Left lung (tissue), 4 donors: ENCODE measurements at regions not wholly inside any gene's neighbourhood (a gene's known extent, or its start where the extent isn't known, plus 50 kb on each side); places are given as distances from the start of the nearest gene placed in this dataset.

Source experiments
- ATAC-seq: fragments of 200-7000 bp; cut with Tn5 transposase; one replicate; pipeline ENCODE4 v1.9.1; 2020; ENCODE audit warnings: moderate library complexity
- DNase-seq, 4 donors: peaks; one replicate each; pipeline ENCODE4 v3.0.0-alpha.2; 2013 to 2020
- H3K27ac ChIP-seq, 2 donors: fragments of 200-600 bp; sonication (generic) in 1 of 2; one replicate each; pipeline versions ENCODE4 v1.5.0 to v1.8.0; 2020 to 2021
- H3K27me3 ChIP-seq, 2 donors: fragments of 200-600 bp; sonication (generic) in 1 of 2; one replicate each; pipeline versions ENCODE4 v1.5.0 to v1.8.0; 2020 to 2021
- H3K36me3 ChIP-seq, 2 donors: fragments of 200-600 bp; sonication (generic) in 1 of 2; one replicate each; pipeline versions ENCODE4 v1.5.0 to v1.8.0; 2020 to 2021
- H3K4me1 ChIP-seq, 2 donors: fragments of 200-600 bp; one replicate each; pipeline ENCODE4 v1.8.0; 2021
- H3K4me3 ChIP-seq, 2 donors: fragments of 200-600 bp; sonication (generic) in 1 of 2; one replicate each; pipeline versions ENCODE4 v1.5.0 to v1.8.0; 2020 to 2021; ENCODE audit warnings: mild to moderate bottlenecking in 1 of 2
- H3K9me3 ChIP-seq, 2 donors: fragments of 200-600 bp; sonication (generic) in 1 of 2; one replicate each; pipeline versions ENCODE4 v1.5.0 to v1.8.0; 2020 to 2021
- intact Hi-C, 2 donors: fragments of 100-400 bp; cut with DNase I; formaldehyde crosslinking; loops; one replicate each; pipeline versions ENCODE4 v1.11.2 to v1.14.2; 2022
- TF ChIP-seq, protein P1 (sequence below), 2 donors: fragments of 200-600 bp; sonication (generic) in 1 of 2; IDR thresholded peaks; one replicate each; pipeline versions ENCODE4 v1.5.0 to v1.8.0; 2021; ENCODE audit warnings: antibody characterized with exemption in 2 of 2
- donor health status: DM: no; HTN: yes; CAD: no.
- donor health status: DM: no; HTN: no; CAD: no.

DNA sequence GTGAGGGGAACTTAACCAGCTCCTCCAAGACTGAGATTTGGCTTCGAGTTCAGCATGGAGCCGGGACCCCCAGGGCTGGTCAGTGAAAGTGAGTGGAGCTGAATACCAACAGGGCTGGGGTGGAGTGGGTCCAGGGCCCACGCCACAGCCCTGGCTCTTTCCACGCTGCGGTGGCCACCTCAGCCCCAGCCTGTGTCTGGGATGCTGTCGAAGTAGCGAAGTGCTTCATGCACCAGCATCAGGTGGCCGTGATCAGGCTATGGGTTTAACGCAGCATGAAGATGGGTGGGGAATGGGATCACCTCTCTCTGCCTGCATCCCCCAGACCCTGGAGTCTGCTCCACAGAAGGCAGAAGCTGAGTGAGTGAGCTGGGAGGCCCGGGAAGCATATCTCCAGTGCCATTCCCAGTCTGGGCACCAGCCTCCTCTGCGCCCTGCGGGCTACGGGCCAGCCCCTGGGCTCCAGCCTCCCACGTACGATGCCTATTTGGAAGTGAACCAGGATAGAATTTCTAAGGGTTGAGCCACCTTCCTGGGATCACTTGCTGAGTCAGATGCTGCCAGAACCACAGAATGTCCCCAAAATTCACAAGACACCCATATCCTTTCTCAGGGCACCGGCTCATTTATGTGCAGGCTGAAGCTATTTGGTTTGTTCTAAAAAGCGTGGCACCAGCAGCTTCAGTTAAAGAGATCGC lies 131.1 kb upstream of the CHST15 start:
- Histone ChIP-seq H3K36me3 (no peaks in the 10 kb centered on the region), H3K4me1 (peaks cover 0 to 17% of the 10 kb centered on the region in 2 donors), H3K9me3 (no peaks in the 10 kb centered on the region), H3K27ac (no peak overlapping the region), H3K4me3 (no peak overlapping the region), H3K27me3 (peaks cover 0 to 22% of the 10 kb centered on the region in 2 donors)
- TF ChIP-seq, protein P1, sequence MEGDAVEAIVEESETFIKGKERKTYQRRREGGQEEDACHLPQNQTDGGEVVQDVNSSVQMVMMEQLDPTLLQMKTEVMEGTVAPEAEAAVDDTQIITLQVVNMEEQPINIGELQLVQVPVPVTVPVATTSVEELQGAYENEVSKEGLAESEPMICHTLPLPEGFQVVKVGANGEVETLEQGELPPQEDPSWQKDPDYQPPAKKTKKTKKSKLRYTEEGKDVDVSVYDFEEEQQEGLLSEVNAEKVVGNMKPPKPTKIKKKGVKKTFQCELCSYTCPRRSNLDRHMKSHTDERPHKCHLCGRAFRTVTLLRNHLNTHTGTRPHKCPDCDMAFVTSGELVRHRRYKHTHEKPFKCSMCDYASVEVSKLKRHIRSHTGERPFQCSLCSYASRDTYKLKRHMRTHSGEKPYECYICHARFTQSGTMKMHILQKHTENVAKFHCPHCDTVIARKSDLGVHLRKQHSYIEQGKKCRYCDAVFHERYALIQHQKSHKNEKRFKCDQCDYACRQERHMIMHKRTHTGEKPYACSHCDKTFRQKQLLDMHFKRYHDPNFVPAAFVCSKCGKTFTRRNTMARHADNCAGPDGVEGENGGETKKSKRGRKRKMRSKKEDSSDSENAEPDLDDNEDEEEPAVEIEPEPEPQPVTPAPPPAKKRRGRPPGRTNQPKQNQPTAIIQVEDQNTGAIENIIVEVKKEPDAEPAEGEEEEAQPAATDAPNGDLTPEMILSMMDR (IDR thresholded peaks at IDR 0.05), result no peak
- no peak for DNase-seq
- intact Hi-C loops, result no loop called here
- no peak for ATAC-seq

DNA sequence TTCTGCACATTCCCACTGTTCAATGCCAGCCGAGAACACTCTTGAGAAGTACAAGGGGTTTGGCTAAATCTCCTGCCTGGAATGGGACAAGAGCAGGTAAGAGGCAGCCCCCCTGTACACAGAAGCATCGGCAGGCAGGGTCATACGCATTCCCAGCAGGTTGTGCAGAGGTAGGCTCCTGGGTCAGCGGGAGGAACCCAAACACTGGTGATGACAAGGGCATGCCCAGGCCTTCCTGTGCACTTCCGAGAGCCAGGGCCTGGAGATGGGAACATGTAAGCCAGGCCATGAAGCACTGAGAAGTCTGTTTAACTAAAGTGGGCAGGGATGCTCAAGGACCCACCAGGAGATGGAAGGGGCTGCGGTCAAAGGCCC lies 130.3 kb upstream of the CHST15 start:
- no peak for ATAC-seq
- intact Hi-C loops, result no loop called here

DNA sequence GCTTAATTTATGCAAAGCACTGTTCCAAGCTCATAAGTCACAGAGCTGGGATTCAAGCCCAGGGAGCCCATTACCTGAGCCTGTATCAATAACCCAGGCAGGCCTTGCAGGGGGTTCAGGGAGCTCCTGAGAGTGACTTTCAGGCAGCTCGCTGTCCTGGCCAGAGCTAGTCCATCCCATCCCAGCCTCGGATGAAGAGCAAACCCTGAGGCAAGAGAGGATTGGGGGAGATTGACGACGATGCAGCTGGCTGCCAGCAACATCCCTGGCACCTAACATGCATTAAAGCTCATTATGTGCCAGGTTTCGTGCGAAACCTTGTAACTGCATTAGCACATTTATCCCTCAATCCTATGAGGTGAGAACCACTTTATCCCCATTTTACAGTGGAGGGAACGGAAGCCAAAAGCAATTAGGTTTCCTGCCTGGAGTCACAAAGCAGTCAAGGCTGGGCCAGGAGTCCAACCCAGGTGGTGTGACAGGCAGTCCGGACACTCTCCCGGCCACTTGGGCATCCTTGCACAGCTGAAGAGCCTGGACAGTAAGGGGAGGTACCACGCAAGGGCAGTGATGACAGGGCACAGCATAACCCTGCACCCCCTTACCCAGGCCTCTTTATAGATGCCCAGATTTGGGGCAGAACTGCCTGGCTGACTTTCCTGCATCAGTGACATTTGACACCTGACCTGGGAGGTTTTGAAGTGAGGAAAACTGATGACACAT lies 129.8 kb upstream of the CHST15 start:
- H3K9me3 ChIP-seq, result no peaks in the 10 kb centered on the region
- H3K4me3 ChIP-seq, result no peak overlapping the region
- no peaks in the 10 kb centered on the region for H3K36me3 ChIP-seq
- peaks cover 0 to 17% of the 10 kb centered on the region in 2 donors for H3K4me1 ChIP-seq
- intact Hi-C loops, result no loop called here
- H3K27ac ChIP-seq, result no peak overlapping the region
- peaks cover 0 to 22% of the 10 kb centered on the region in 2 donors for H3K27me3 ChIP-seq
- no peak for ATAC-seq
- TF ChIP-seq, protein P1 (IDR thresholded peaks at IDR 0.05), result no peak
- DNase-seq, result no peak

More for the DNA sequence above, 130.3 kb upstream of the CHST15 start:
- TF ChIP-seq, protein P1 (IDR thresholded peaks at IDR 0.05), result no peak
- Histone ChIP-seq H3K4me1 (peaks cover 0 to 17% of the 10 kb centered on the region in 2 donors), H3K4me3 (no peak overlapping the region), H3K36me3 (no peaks in the 10 kb centered on the region), H3K27ac (no peak overlapping the region), H3K27me3 (peaks cover 0 to 22% of the 10 kb centered on the region in 2 donors), H3K9me3 (no peaks in the 10 kb centered on the region)
- DNase-seq, result no peak

DNA sequence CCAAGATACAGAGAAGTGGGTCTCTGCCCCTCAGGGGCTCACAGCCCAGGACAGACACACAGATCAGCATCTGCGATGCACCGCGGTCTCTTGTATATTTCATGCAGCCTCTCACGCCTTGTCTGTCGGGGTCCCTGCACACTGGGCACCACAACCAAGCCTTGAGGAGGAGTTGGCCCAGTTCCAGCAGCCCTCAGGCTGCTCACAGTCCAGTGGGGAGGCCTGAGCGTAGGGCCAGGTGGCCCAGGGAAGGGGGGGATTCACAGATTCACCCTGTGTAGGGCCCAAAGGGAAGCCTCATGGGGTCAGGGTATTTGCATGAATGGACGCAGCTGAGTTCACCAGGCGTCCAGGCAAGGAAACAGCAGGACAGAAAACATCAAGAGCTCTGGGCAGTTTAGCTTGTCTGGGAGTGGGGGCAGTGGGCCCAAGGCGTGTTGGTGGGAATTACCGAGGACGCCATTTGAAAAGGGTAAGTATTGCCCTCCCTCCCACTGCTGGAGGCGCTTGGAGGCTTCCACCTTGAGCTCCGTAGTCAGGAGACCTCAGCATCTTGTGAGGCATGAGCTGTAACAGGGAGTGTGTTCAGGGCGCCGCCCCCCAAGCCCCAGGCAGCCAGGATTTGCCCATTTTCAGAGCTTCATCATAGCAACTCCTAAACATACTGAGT lies 129.1 kb upstream of the CHST15 start:
- intact Hi-C loops, result no loop called here

More for the DNA sequence above, 129.1 kb upstream of the CHST15 start:
- Histone ChIP-seq H3K27me3 (peaks cover 0 to 22% of the 10 kb centered on the region in 2 donors), H3K4me1 (peaks cover 0 to 17% of the 10 kb centered on the region in 2 donors), H3K36me3 (no peaks in the 10 kb centered on the region), H3K4me3 (no peak overlapping the region), H3K9me3 (no peaks in the 10 kb centered on the region), H3K27ac (no peak overlapping the region)
- ATAC-seq, result no peak
- no peak for DNase-seq
- TF ChIP-seq, protein P1 (IDR thresholded peaks at IDR 0.05), result no peak
